Panc1 (cell line): ENCODE measurements at regions not wholly inside any gene's neighbourhood (a gene's known extent, or its start where the extent isn't known, plus 50 kb on each side); places are given as distances from the start of the nearest gene placed in this dataset.

Source experiments
- ATAC-seq: fragments of 200-7000 bp; cut with Tn5 transposase; 2 replicates; pipeline ENCODE4 v1.9.1; 2020; ENCODE audit warnings: mild to moderate bottlenecking, moderate library complexity
- BruUV-seq: library from RNA; stranded (reverse); fragments of 400-500 nt; replicated peaks from 2 replicates; lab custom pipeline; 2021; lab: Mats Ljungman, UMichigan
- CTCF ChIA-PET: fragments of 300-600 bp; sonication (Branson Sonifier 250); formaldehyde crosslinking; loops from one replicate; lab custom pipeline; 2022; ENCODE audit warnings: antibody characterized with exemption; lab: Charles Lee
- POLR2A ChIA-PET: fragments of 300-600 bp; sonication (Branson Sonifier 250); formaldehyde crosslinking; loops from one replicate; lab custom pipeline; 2022; ENCODE audit warnings: antibody characterized with exemption; lab: Charles Lee
- DNase-seq: peaks from one replicate; pipeline ENCODE4 v3.0.0-alpha.2; 2010; ENCODE audit warnings: low read depth, low spot score
- H3K27ac ChIP-seq: 2 replicates; pipeline ENCODE4 v1.5.1; 2011; ENCODE audit warnings: mild to moderate bottlenecking, low read length, inconsistent platforms
- H3K27me3 ChIP-seq: fragments of 200-500 bp; sonication (Bioruptor generic); 2 replicates; pipeline ENCODE4 v1.6.0; 2014; ENCODE audit warnings: low read length, inconsistent platforms; ENCODE audit not compliant: control insufficient read depth, insufficient read depth
- H3K36me3 ChIP-seq: fragments of 200-500 bp; sonication (Bioruptor generic); 2 replicates; pipeline ENCODE4 v1.5.1; 2014; ENCODE audit warnings: inconsistent platforms, mild to moderate bottlenecking, low read length, moderate library complexity; ENCODE audit not compliant: control insufficient read depth, insufficient read depth
- H3K4me1 ChIP-seq: 2 replicates; pipeline ENCODE4 v1.5.1; 2011; ENCODE audit warnings: inconsistent platforms, mild to moderate bottlenecking, low read length, moderate library complexity; ENCODE audit not compliant: control insufficient read depth, insufficient read depth
- H3K4me3 ChIP-seq, 2 experiments: 2 replicates each; pipeline ENCODE4 v1.5.1; 2011 to 2012; ENCODE audit warnings: low read depth in 2 of 2, low read length in 2 of 2, mild to moderate bottlenecking in 2 of 2, inconsistent platforms in 1 of 2, moderate library complexity in 1 of 2
- H3K9me3 ChIP-seq: fragments of 200-500 bp; sonication (Bioruptor generic); 2 replicates; pipeline ENCODE4 v1.5.1; 2014; ENCODE audit warnings: low read depth, mild to moderate bottlenecking, inconsistent platforms, low read length, moderate library complexity; ENCODE audit not compliant: control insufficient read depth, insufficient read depth
- CTCF ChIP-seq: fragments of 450-650 bp; IDR thresholded peaks from 2 replicates; pipeline ENCODE4 v1.5.1; 2017; ENCODE audit warnings: mild to moderate bottlenecking
- POLR2AphosphoS5 ChIP-seq: IDR thresholded peaks from 2 replicates; pipeline ENCODE4 v1.6.1; 2012; ENCODE audit warnings: mild to moderate bottlenecking, low read depth, low read length, moderate library complexity
- REST ChIP-seq, 2 experiments: IDR thresholded peaks; 2 replicates each; pipeline ENCODE4 v1.6.1; 2011 to 2012; ENCODE audit warnings: low read depth in 2 of 2, control low read depth in 1 of 2, low read length in 1 of 2, mild to moderate bottlenecking in 1 of 2, moderate library complexity in 1 of 2; ENCODE audit not compliant: insufficient read depth in 1 of 2
- SIN3A ChIP-seq: IDR thresholded peaks from 2 replicates; pipeline ENCODE4 v1.6.1; 2012; ENCODE audit warnings: low read depth, mild to moderate bottlenecking, low read length, moderate library complexity, borderline replicate concordance; ENCODE audit not compliant: insufficient read depth
- TCF7L2 ChIP-seq: IDR thresholded peaks from 2 replicates; pipeline ENCODE4 v1.6.1; 2011; ENCODE audit warnings: mild to moderate bottlenecking, low read depth, low read length, inconsistent platforms
- in situ Hi-C: cut with HindIII; loops from 2 replicates; pipeline ENCODE4 v1.10.0; 2016; ENCODE audit warnings: low sequenced_read_pairs, low pct_unique_long_range_greater_than_20kb
- intact Hi-C: fragments of 100-400 bp; cut with micrococcal nuclease; formaldehyde crosslinking; loops from one replicate; pipeline ENCODE4 v1.10.0; 2022; ENCODE audit not compliant: unreplicated experiment

GRCh38 chr14:98576463-98576862 lies 695.5 kb downstream of the BCL11B start:
- ATAC-seq = no peak
- H3K27me3 ChIP-seq = no peaks in the 10 kb centered on the region
- ChIA-PET CTCF (no interaction called here), POLR2A (no interaction called here)
- DNase-seq = no peak
- BruUV-seq = no TSS peak
- H3K4me1 ChIP-seq = no peaks in the 10 kb centered on the region
- 0 out of 2 replicates have a peak, but pooled peaks cover 2% of the 10 kb centered on the region for H3K9me3 ChIP-seq
- H3K36me3 ChIP-seq = no peaks in the 10 kb centered on the region
- TF ChIP-seq REST (IDR thresholded peaks at IDR 0.05; ENCODE audit: insufficient read depth in 1 of 2, low read depth in 2 of 2, low read length in 1 of 2) (no peak), TCF7L2 (no peak), SIN3A (no peak), POLR2AphosphoS5 (no peak), CTCF (no peak)
- H3K4me3 ChIP-seq = no peak overlapping the region
- intact Hi-C loops (no loop called here), in situ Hi-C loops (no loop called here)
- H3K27ac ChIP-seq = no peak overlapping the region

GRCh38 chr14:98578204-98578603 lies 693.8 kb downstream of the BCL11B start:
- no TSS peak for BruUV-seq

More at GRCh38 chr14:98578204-98578603, 693.8 kb downstream of the BCL11B start:
- no peak for TF ChIP-seq POLR2AphosphoS5
- no peak for TF ChIP-seq CTCF
- no peak for TF ChIP-seq REST (IDR thresholded peaks at IDR 0.05; ENCODE audit: insufficient read depth in 1 of 2, low read depth in 2 of 2, low read length in 1 of 2)
- no peak for TF ChIP-seq TCF7L2
- TF ChIP-seq SIN3A = no peak
- no peak for DNase-seq
- H3K27me3 ChIP-seq = no peaks in the 10 kb centered on the region
- ChIA-PET CTCF (no interaction called here), POLR2A (no interaction called here)
- H3K4me1 ChIP-seq = no peaks in the 10 kb centered on the region
- no peaks in the 10 kb centered on the region for H3K36me3 ChIP-seq
- 0 out of 2 replicates have a peak, but pooled peaks cover 2% of the 10 kb centered on the region for H3K9me3 ChIP-seq
- in situ Hi-C loops = no loop called here
- H3K4me3 ChIP-seq = no peak overlapping the region
- H3K27ac ChIP-seq = no peak overlapping the region
- intact Hi-C loops = no loop called here
- ATAC-seq = no peak
